OCI-LY3 (cell line): ENCODE measurements at regions not wholly inside any gene's neighbourhood (a gene's known extent, or its start where the extent isn't known, plus 50 kb on each side); places are given as distances from the start of the nearest gene placed in this dataset.

Experiments used
- H2AFZ ChIP-seq: fragments of 200-600, 300-600 bp; shearing (Covaris generic); 2 replicates; pipeline ENCODE4 v1.6.0; 2014; ENCODE audit warnings: antibody characterized with exemption, low read depth, low read length
- H3K27ac ChIP-seq: fragments of 200-600, 300-600 bp; sonication (generic); 2 replicates; pipeline ENCODE4 v1.5.1; 2014; ENCODE audit warnings: mild to moderate bottlenecking, low read length, moderate library complexity, mixed read lengths
- H3K27me3 ChIP-seq: fragments of 200-600, 300-600 bp; sonication (generic); 2 replicates; pipeline ENCODE4 v1.6.1; 2014; ENCODE audit warnings: low read depth, low read length, mixed read lengths
- H3K36me3 ChIP-seq: fragments of 200-600, 300-600 bp; sonication (generic); replicated peaks from 2 replicates; pipeline ENCODE3; 2014; ENCODE audit warnings: low read depth, low read length, mixed read lengths
- H3K4me1 ChIP-seq: fragments of 300-600, 200-600 bp; sonication (generic); 2 replicates; pipeline ENCODE4 v1.6.1; 2014; ENCODE audit warnings: low read length, mixed read lengths
- H3K4me2 ChIP-seq: fragments of 200-600, 300-600 bp; sonication (generic); 2 replicates; pipeline ENCODE4 v1.6.1; 2014; ENCODE audit warnings: low read length, mixed read lengths
- H3K4me3 ChIP-seq: fragments of 300-600, 200-600 bp; sonication (generic); 2 replicates; pipeline ENCODE4 v1.5.1; 2014; ENCODE audit warnings: antibody characterized with exemption, mild to moderate bottlenecking, low read length, moderate library complexity
- H3K79me2 ChIP-seq: fragments of 300-600, 200-600 bp; shearing (Covaris generic); 2 replicates; pipeline ENCODE4 v1.6.1; 2014; ENCODE audit warnings: mild to moderate bottlenecking, low read length, mixed read lengths
- H3K9ac ChIP-seq: fragments of 300-600, 200-600 bp; shearing (Covaris generic); 2 replicates; pipeline ENCODE4 v1.6.0; 2014; ENCODE audit warnings: mild to moderate bottlenecking, low read length, moderate library complexity
- H3K9me3 ChIP-seq: fragments of 200-600, 300-600 bp; shearing (Covaris generic); 2 replicates; pipeline ENCODE4 v1.6.1; 2014; ENCODE audit warnings: low read length, mixed read lengths; ENCODE audit not compliant: insufficient read depth
- H4K20me1 ChIP-seq: fragments of 200-600, 300-600 bp; sonication (generic); 2 replicates; pipeline ENCODE4 v1.6.1; 2016; ENCODE audit warnings: low read length, mixed read lengths; ENCODE audit not compliant: insufficient read depth
- EZH2phosphoT487 ChIP-seq: fragments of 200-600 bp; shearing (Covaris generic); IDR thresholded peaks from 2 replicates; pipeline ENCODE4 v1.6.1; 2018; ENCODE audit warnings: antibody characterized with exemption, mixed run types, low read depth
- TF ChIP-seq, protein P1 (sequence below): fragments of 200-600, 300-600 bp; sonication (generic); IDR thresholded peaks from 2 replicates; pipeline ENCODE4 v1.5.1; 2014; ENCODE audit warnings: antibody characterized with exemption, low read length, low read depth

DNA sequence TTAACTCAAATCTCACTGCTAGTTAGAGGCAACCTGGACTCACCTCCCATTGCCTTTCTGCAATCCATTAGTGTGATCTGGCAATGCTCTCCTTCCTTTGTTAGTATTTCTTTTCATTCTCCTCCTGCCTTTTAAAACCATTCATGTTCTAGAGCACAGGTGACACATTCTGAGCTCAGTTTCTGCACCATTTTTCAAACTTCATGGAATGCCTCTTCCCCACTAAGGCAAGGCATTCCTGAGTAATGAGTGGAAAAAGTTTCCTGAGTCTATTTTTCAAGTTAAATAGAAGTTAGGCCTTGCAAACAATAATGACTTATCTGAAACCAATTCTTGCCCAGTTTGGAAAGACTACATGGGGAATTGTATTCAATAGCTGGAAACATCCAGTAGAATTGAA is 1001.8 kb downstream of the BCL11B start:
- TF ChIP-seq, protein P1, sequence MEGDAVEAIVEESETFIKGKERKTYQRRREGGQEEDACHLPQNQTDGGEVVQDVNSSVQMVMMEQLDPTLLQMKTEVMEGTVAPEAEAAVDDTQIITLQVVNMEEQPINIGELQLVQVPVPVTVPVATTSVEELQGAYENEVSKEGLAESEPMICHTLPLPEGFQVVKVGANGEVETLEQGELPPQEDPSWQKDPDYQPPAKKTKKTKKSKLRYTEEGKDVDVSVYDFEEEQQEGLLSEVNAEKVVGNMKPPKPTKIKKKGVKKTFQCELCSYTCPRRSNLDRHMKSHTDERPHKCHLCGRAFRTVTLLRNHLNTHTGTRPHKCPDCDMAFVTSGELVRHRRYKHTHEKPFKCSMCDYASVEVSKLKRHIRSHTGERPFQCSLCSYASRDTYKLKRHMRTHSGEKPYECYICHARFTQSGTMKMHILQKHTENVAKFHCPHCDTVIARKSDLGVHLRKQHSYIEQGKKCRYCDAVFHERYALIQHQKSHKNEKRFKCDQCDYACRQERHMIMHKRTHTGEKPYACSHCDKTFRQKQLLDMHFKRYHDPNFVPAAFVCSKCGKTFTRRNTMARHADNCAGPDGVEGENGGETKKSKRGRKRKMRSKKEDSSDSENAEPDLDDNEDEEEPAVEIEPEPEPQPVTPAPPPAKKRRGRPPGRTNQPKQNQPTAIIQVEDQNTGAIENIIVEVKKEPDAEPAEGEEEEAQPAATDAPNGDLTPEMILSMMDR: no peak
- no peak for TF ChIP-seq EZH2phosphoT487
- no peaks in the 10 kb centered on the region for H3K27me3 ChIP-seq
- H3K79me2 ChIP-seq: no peaks in the 10 kb centered on the region
- peaks cover 6% of the 10 kb centered on the region for H3K36me3 ChIP-seq
- no peaks in the 10 kb centered on the region for H4K20me1 ChIP-seq
- no peaks in the 10 kb centered on the region for H3K4me1 ChIP-seq
- no peak overlapping the region for H3K27ac ChIP-seq
- H3K9ac ChIP-seq: no peak overlapping the region
- H2AFZ ChIP-seq: no peak overlapping the region
- no peak overlapping the region for H3K4me2 ChIP-seq
- no peak overlapping the region for H3K4me3 ChIP-seq
- H3K9me3 ChIP-seq: no peaks in the 10 kb centered on the region; the same call in 1 of the 2 replicates

DNA sequence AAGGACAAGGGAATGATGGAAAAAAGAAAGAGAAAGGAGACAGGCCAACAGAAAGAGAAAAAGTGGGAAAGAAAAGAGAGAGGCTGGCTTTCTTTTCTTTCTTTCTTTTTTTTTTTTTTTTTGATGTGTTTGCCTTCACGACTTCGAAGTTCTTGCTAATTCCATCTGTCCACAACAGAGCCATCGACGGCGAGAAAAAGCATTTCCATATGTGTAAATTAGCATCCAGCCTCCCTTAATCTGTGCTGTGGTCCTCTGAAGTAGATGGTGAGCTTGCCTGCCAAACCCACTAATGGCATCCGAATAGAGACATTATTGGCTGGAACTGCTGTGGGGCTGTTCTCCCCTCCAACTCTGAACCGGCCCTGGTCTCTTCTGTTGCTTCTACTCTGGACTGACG is 997.4 kb downstream of the BCL11B start:
- H3K79me2 ChIP-seq: no peaks in the 10 kb centered on the region
- H3K4me2 ChIP-seq: no peak overlapping the region
- H3K4me3 ChIP-seq: no peak overlapping the region
- no peaks in the 10 kb centered on the region; the same call in 1 of the 2 replicates for H3K9me3 ChIP-seq
- TF ChIP-seq, protein P1: no peak
- no peak for TF ChIP-seq EZH2phosphoT487
- no peak overlapping the region for H3K9ac ChIP-seq
- peaks cover 6% of the 10 kb centered on the region for H3K36me3 ChIP-seq
- no peaks in the 10 kb centered on the region for H4K20me1 ChIP-seq
- no peak overlapping the region for H2AFZ ChIP-seq
- no peak overlapping the region for H3K27ac ChIP-seq
- no peaks in the 10 kb centered on the region for H3K27me3 ChIP-seq
- no peaks in the 10 kb centered on the region for H3K4me1 ChIP-seq

DNA sequence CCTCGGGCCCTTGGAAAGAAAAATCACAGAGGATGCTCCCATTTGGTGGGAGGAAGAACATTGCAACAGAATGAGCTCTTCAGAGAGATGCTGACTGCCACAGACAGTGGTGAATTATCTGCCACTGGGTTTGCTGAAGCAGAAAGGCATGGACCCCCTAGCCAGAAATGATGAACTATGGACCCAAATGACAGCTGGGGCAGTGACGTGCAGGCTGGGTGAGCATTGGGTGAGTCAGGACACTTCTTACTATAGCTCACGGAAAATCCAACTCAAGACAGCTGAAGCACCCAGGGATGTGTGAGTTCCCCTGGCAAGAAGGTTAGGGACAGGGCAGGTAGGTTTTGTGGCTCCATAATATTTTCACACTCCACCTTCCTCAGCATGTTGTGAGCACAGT is 993.2 kb downstream of the BCL11B start:
- Histone ChIP-seq H3K4me3 (no peak overlapping the region), H2AFZ (0 out of 2 replicates have a peak overlapping the region, but pooled peaks have one; percentile 8), H3K27ac (no peak overlapping the region), H4K20me1 (no peaks in the 10 kb centered on the region), H3K9me3 (no peaks in the 10 kb centered on the region), H3K9ac (no peak overlapping the region), H3K36me3 (no peaks in the 10 kb centered on the region), H3K4me1 (no peaks in the 10 kb centered on the region), H3K79me2 (no peaks in the 10 kb centered on the region), H3K27me3 (no peaks in the 10 kb centered on the region), H3K4me2 (no peak overlapping the region)
- no peak for TF ChIP-seq EZH2phosphoT487
- TF ChIP-seq, protein P1: no peak

DNA sequence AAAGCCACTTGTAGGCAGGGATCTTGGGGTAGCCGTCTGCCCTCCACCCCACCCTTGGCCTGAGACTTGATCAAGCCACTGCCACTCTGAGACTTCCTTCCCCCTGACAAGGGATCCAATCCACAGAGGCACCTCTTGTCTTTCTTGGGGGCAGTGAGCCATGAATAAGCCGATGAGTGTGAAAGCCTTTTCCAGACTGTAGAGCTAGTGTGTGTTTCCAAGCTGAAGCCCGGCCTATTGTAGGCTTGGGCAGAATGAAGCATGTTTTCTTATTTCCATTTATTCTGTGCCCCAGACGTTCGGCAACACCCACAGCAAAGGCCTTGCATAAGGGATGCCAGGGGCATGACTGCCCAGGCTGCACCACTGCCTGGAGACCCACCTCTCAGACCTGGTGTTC is 991.6 kb downstream of the BCL11B start:
- Histone ChIP-seq H3K9me3 (no peaks in the 10 kb centered on the region), H3K27ac (no peak overlapping the region), H3K4me1 (no peaks in the 10 kb centered on the region), H3K9ac (no peak overlapping the region), H3K27me3 (no peaks in the 10 kb centered on the region), H4K20me1 (no peaks in the 10 kb centered on the region), H2AFZ (no peak overlapping the region), H3K4me2 (no peak overlapping the region), H3K4me3 (no peak overlapping the region), H3K36me3 (no peaks in the 10 kb centered on the region), H3K79me2 (no peaks in the 10 kb centered on the region)
- no peak for TF ChIP-seq EZH2phosphoT487
- TF ChIP-seq, protein P1: no peak
